Endothelial cell of hepatic sinusoid (primary cell): ENCODE measurements at regions not wholly inside any gene's neighbourhood (a gene's known extent, or its start where the extent isn't known, plus 50 kb on each side); places are given as distances from the start of the nearest gene placed in this dataset.
"Not testable (repeated sequence)": the region's sequence is repeated elsewhere in the genome, so short reads cannot be mapped to it uniquely, and the experiment has no call there.

Experiments
- in situ Hi-C: cut with HindIII; loops from 2 replicates; pipeline ENCODE4 v1.10.0; 2017; ENCODE audit warnings: low sequenced_read_pairs

- in situ Hi-C loops, result no loop called here
These were observed 138.7 kb downstream of the ENC1 start for GRCh38 chr5:74501674-74502478.

- in situ Hi-C loops, result no loop called here
These were observed 140.2 kb downstream of the ENC1 start for GRCh38 chr5:74500110-74500917.

GRCh38 chr5:74499256-74500050 lies 141.1 kb downstream of the ENC1 start:
- in situ Hi-C loops, result no loop called here

GRCh38 chr5:74497706-74498105 lies 142.8 kb downstream of the ENC1 start:
- in situ Hi-C loops, result no loop called here

- in situ Hi-C loops, result no loop called here
These were observed 147.1 kb downstream of the ENC1 start for GRCh38 chr5:74493411-74493810.

GRCh38 chr5:74492230-74492629 lies 148.3 kb downstream of the ENC1 start:
- in situ Hi-C loops, result no loop called here

GRCh38 chr5:74491586-74491985 lies 148.9 kb downstream of the ENC1 start:
- in situ Hi-C loops, result no loop called here

GRCh38 chr5:74490814-74491213 lies 149.7 kb downstream of the ENC1 start:
- in situ Hi-C loops, result no loop called here

GRCh38 chr5:74482990-74483389 lies 157.5 kb downstream of the ENC1 start:
- in situ Hi-C loops, result no loop called here

- in situ Hi-C loops, result no loop called here
These were observed 158.0 kb downstream of the ENC1 start for GRCh38 chr5:74482523-74482922.

GRCh38 chr5:74481357-74481756 lies 159.2 kb downstream of the ENC1 start:
- in situ Hi-C loops, result not testable (repeated sequence)

GRCh38 chr5:74480201-74480600 lies 160.3 kb downstream of the ENC1 start:
- in situ Hi-C loops, result no loop called here

- in situ Hi-C loops, result no loop called here
These were observed 162.2 kb downstream of the ENC1 start for GRCh38 chr5:74478328-74478727.

- in situ Hi-C loops, result no loop called here
These were observed 162.8 kb downstream of the ENC1 start for GRCh38 chr5:74477761-74478160.

- in situ Hi-C loops, result no loop called here
These were observed 163.6 kb downstream of the ENC1 start for GRCh38 chr5:74476819-74477453.

GRCh38 chr5:74476046-74476818 lies 164.3 kb downstream of the ENC1 start:
- in situ Hi-C loops, result no loop called here

GRCh38 chr5:74471875-74472274 lies 168.7 kb downstream of the ENC1 start:
- in situ Hi-C loops, result no loop called here

- in situ Hi-C loops, result no loop called here
These were observed 171.1 kb downstream of the ENC1 start for GRCh38 chr5:74469234-74469994.

GRCh38 chr5:74468421-74468820 lies 172.1 kb downstream of the ENC1 start:
- in situ Hi-C loops, result no loop called here
